ENCODE measurements at regions not wholly inside any gene's neighbourhood (a gene's known extent, or its start where the extent isn't known, plus 50 kb on each side); places are given as distances from the start of the nearest gene placed in this dataset.
A peak's percentile ranks its signal among the peaks of the same experiment; 100 is the strongest.

DNA sequence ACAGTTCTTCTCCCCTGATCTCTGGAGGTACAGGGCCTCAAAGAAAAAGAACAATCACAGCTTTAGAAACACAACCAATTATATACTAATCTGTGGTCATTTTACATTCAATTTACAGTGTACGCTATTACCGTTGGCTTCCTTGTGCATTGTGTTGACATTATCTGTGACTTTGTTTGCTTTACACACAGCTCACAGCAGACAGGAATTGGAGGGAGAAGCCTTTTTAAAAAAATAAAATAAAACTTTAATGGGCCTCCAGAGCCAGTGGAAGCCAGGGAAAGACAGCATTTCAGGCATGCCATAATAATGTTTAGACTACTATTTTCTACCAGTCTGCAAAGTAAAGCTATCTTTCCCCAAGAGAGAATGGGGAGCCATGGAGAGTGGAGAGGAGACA is 179.0 kb upstream of the ADO start:
- no peaks in the 10 kb centered on the region for H3K36me3 ChIP-seq (ENCODE audit: control insufficient read depth in 2 of 2, insufficient read depth in 1 of 2, low read length in 2 of 2)
- CTCF ChIA-PET = interaction anchor here (0.7 kb wide), 1 partner anchor 532 kb away, joined by 3 read pairs; no protein-coding TSS in a partner anchor
- no peak overlapping the region for H3K4me3 ChIP-seq (ENCODE audit: low read depth, low read length)

DNA sequence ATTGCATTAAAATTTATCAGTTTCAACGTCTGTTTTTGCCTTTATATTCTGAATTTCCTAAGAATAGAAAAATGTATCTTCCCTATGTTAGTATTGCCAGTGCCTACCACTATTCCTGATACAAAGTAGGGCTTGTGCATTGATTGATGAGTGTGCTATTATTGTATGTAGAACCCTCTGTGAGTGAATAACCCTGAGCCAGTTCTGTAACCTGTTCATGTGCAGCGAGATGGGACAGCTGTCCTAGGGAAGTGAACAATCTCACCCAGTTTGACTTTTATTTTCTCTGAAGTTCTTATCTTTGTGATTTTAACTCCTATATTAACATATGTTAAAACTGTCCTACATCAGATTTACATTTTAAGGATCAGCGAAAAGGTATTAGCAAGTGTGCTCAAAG is 178.4 kb upstream of the ADO start:
- ChIA-PET POLR2A (no interaction called here), CTCF (no interaction called here)
- H3K27ac ChIP-seq (ENCODE audit: extremely low read depth, low read depth, low read length) = no peak overlapping the region
- H3K36me3 ChIP-seq (ENCODE audit: control insufficient read depth in 2 of 2, insufficient read depth in 1 of 2, low read length in 2 of 2) = no peaks in the 10 kb centered on the region
- peaks cover 3% of the 10 kb centered on the region; the same call in 1 of the 2 replicates for H3K4me1 ChIP-seq (ENCODE audit: control insufficient read depth, insufficient read depth, low read length)
- H3K9me3 ChIP-seq (ENCODE audit: control insufficient read depth, insufficient read depth, low read depth, low read length) = no peaks in the 10 kb centered on the region
- no peak for TF ChIP-seq ZNF404 (tag by site-specific recombination; IDR thresholded peaks at IDR 0.05)
- TF ChIP-seq, protein P1, sequence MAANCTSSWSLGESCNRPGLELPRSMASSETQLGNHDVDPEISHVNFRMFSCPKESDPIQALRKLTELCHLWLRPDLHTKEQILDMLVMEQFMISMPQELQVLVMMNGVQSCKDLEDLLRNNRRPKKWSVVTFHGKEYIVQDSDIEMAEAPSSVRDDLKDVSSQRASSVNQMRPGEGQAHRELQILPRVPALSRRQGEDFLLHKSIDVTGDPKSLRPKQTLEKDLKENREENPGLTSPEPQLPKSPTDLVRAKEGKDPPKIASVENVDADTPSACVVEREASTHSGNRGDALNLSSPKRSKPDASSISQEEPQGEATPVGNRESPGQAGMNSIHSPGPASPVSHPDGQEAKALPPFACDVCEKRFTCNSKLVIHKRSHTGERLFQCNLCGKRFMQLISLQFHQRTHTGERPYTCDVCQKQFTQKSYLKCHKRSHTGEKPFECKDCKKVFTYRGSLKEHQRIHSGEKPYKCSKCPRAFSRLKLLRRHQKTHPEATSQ (tag by site-specific recombination; IDR thresholded peaks at IDR 0.05) = no peak
- no peak for TF ChIP-seq OVOL3 (tag by site-specific recombination; IDR thresholded peaks at IDR 0.05)
- TF ChIP-seq ZNF433 (tag by site-specific recombination; IDR thresholded peaks at IDR 0.05; ENCODE audit: low read depth) = no peak
- TF ChIP-seq, protein P2, sequence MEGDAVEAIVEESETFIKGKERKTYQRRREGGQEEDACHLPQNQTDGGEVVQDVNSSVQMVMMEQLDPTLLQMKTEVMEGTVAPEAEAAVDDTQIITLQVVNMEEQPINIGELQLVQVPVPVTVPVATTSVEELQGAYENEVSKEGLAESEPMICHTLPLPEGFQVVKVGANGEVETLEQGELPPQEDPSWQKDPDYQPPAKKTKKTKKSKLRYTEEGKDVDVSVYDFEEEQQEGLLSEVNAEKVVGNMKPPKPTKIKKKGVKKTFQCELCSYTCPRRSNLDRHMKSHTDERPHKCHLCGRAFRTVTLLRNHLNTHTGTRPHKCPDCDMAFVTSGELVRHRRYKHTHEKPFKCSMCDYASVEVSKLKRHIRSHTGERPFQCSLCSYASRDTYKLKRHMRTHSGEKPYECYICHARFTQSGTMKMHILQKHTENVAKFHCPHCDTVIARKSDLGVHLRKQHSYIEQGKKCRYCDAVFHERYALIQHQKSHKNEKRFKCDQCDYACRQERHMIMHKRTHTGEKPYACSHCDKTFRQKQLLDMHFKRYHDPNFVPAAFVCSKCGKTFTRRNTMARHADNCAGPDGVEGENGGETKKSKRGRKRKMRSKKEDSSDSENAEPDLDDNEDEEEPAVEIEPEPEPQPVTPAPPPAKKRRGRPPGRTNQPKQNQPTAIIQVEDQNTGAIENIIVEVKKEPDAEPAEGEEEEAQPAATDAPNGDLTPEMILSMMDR (tag by site-specific recombination; IDR thresholded peaks at IDR 0.05) = no peak
- no peak for TF ChIP-seq ZFP69B (tag by site-specific recombination; IDR thresholded peaks at IDR 0.05)
- TF ChIP-seq ZNF48 (tag by site-specific recombination; IDR thresholded peaks at IDR 0.05) = no peak
- TF ChIP-seq, protein P3, sequence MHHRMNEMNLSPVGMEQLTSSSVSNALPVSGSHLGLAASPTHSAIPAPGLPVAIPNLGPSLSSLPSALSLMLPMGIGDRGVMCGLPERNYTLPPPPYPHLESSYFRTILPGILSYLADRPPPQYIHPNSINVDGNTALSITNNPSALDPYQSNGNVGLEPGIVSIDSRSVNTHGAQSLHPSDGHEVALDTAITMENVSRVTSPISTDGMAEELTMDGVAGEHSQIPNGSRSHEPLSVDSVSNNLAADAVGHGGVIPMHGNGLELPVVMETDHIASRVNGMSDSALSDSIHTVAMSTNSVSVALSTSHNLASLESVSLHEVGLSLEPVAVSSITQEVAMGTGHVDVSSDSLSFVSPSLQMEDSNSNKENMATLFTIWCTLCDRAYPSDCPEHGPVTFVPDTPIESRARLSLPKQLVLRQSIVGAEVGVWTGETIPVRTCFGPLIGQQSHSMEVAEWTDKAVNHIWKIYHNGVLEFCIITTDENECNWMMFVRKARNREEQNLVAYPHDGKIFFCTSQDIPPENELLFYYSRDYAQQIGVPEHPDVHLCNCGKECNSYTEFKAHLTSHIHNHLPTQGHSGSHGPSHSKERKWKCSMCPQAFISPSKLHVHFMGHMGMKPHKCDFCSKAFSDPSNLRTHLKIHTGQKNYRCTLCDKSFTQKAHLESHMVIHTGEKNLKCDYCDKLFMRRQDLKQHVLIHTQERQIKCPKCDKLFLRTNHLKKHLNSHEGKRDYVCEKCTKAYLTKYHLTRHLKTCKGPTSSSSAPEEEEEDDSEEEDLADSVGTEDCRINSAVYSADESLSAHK (tag by site-specific recombination; IDR thresholded peaks at IDR 0.05) = no peak
- TF ChIP-seq, protein P4, sequence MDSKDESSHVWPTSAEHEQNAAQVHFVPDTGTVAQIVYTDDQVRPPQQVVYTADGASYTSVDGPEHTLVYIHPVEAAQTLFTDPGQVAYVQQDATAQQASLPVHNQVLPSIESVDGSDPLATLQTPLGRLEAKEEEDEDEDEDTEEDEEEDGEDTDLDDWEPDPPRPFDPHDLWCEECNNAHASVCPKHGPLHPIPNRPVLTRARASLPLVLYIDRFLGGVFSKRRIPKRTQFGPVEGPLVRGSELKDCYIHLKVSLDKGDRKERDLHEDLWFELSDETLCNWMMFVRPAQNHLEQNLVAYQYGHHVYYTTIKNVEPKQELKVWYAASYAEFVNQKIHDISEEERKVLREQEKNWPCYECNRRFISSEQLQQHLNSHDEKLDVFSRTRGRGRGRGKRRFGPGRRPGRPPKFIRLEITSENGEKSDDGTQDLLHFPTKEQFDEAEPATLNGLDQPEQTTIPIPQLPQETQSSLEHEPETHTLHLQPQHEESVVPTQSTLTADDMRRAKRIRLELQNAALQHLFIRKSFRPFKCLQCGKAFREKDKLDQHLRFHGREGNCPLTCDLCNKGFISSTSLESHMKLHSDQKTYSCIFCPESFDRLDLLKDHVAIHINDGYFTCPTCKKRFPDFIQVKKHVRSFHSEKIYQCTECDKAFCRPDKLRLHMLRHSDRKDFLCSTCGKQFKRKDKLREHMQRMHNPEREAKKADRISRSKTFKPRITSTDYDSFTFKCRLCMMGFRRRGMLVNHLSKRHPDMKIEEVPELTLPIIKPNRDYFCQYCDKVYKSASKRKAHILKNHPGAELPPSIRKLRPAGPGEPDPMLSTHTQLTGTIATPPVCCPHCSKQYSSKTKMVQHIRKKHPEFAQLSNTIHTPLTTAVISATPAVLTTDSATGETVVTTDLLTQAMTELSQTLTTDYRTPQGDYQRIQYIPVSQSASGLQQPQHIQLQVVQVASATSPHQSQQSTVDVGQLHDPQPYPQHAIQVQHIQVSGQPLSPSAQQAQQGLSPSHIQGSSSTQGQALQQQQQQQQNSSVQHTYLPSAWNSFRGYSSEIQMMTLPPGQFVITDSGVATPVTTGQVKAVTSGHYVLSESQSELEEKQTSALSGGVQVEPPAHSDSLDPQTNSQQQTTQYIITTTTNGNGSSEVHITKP (tag by site-specific recombination; IDR thresholded peaks at IDR 0.05) = no peak
- no peak for TF ChIP-seq SP2 (tag by site-specific recombination; IDR thresholded peaks at IDR 0.05)
- TF ChIP-seq, protein P5, sequence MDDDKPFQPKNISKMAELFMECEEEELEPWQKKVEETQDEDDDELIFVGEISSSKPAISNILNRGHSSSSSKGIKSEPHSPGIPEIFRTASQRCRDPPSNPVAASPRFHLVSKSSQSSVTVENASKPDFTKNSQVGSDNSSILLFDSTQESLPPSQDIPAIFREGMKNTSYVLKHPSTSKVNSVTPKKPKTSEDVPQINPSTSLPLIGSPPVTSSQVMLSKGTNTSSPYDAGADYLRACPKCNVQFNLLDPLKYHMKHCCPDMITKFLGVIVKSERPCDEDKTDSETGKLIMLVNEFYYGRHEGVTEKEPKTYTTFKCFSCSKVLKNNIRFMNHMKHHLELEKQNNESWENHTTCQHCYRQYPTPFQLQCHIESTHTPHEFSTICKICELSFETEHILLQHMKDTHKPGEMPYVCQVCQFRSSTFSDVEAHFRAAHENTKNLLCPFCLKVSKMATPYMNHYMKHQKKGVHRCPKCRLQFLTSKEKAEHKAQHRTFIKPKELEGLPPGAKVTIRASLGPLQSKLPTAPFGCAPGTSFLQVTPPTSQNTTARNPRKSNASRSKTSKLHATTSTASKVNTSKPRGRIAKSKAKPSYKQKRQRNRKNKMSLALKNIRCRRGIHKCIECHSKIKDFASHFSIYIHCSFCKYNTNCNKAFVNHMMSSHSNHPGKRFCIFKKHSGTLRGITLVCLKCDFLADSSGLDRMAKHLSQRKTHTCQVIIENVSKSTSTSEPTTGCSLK (tag by site-specific recombination; IDR thresholded peaks at IDR 0.05) = no peak
- no peak for TF ChIP-seq ZNF600 (tag by site-specific recombination; IDR thresholded peaks at IDR 0.05)
- TF ChIP-seq ZNF677 (tag by site-specific recombination; IDR thresholded peaks at IDR 0.05) = no peak
- H3K4me3 ChIP-seq (ENCODE audit: low read depth, low read length) = no peak overlapping the region

More for the DNA sequence above, 179.0 kb upstream of the ADO start:
- Histone ChIP-seq H3K4me1 (ENCODE audit: control insufficient read depth, insufficient read depth, low read length) (peaks cover 3% of the 10 kb centered on the region; the same call in 1 of the 2 replicates), H3K27ac (ENCODE audit: extremely low read depth, low read depth, low read length) (no peak overlapping the region), H3K9me3 (ENCODE audit: control insufficient read depth, insufficient read depth, low read depth, low read length) (no peaks in the 10 kb centered on the region)
- POLR2A ChIA-PET = no interaction called here
- TF ChIP-seq, protein P6, sequence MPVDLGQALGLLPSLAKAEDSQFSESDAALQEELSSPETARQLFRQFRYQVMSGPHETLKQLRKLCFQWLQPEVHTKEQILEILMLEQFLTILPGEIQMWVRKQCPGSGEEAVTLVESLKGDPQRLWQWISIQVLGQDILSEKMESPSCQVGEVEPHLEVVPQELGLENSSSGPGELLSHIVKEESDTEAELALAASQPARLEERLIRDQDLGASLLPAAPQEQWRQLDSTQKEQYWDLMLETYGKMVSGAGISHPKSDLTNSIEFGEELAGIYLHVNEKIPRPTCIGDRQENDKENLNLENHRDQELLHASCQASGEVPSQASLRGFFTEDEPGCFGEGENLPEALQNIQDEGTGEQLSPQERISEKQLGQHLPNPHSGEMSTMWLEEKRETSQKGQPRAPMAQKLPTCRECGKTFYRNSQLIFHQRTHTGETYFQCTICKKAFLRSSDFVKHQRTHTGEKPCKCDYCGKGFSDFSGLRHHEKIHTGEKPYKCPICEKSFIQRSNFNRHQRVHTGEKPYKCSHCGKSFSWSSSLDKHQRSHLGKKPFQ (tag by site-specific recombination; IDR thresholded peaks at IDR 0.05) = no peak
- TF ChIP-seq ZNF202 (tag by site-specific recombination; IDR thresholded peaks at IDR 0.05; ENCODE audit: borderline replicate concordance) (no peak), FEZF1 (tag by site-specific recombination; IDR thresholded peaks at IDR 0.05) (peak; percentile 29; the same call in 1 of the 2 replicates), ZNF48 (tag by site-specific recombination; IDR thresholded peaks at IDR 0.05) (no peak), ZNF707 (tag by site-specific recombination; IDR thresholded peaks at IDR 0.05) (no peak), ZFP41 (tag by site-specific recombination; IDR thresholded peaks at IDR 0.05; ENCODE audit: borderline replicate concordance) (no peak), ZNF426 (tag by site-specific recombination; IDR thresholded peaks at IDR 0.05) (no peak), ZNF391 (tag by site-specific recombination; IDR thresholded peaks at IDR 0.05; ENCODE audit: borderline replicate concordance, low read depth) (no peak), ZNF501 (tag by site-specific recombination; IDR thresholded peaks at IDR 0.05) (no peak)
